ENCODE measurements at regions not wholly inside any gene's neighbourhood (a gene's known extent, or its start where the extent isn't known, plus 50 kb on each side); places are given as distances from the start of the nearest gene placed in this dataset.

DNA sequence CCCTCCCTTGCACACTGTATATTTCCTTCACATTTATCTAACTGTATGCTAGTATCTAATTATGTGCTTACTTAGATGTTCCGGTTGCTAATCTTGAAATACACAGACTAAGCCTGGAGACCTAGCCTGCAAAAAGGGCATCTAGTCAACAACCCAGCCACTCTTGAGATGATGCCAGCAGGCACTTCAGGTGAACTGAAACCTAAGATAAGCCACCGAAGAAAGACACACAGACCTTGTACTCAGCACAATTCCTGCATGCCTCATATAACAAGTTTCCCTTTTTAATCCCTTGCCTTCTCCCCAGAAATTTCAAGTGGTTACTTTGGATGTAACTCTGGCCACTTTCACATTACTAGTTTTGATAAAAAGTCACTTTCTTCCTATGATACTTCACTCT is 2506.6 kb downstream of the ARAP2 start:
- TF ChIP-seq, protein P1, sequence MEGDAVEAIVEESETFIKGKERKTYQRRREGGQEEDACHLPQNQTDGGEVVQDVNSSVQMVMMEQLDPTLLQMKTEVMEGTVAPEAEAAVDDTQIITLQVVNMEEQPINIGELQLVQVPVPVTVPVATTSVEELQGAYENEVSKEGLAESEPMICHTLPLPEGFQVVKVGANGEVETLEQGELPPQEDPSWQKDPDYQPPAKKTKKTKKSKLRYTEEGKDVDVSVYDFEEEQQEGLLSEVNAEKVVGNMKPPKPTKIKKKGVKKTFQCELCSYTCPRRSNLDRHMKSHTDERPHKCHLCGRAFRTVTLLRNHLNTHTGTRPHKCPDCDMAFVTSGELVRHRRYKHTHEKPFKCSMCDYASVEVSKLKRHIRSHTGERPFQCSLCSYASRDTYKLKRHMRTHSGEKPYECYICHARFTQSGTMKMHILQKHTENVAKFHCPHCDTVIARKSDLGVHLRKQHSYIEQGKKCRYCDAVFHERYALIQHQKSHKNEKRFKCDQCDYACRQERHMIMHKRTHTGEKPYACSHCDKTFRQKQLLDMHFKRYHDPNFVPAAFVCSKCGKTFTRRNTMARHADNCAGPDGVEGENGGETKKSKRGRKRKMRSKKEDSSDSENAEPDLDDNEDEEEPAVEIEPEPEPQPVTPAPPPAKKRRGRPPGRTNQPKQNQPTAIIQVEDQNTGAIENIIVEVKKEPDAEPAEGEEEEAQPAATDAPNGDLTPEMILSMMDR (conservative IDR thresholded peaks at IDR 0.05; ENCODE audit: low read depth, low read length): no peak
- TF ChIP-seq EZH2 (IDR thresholded peaks at IDR 0.05; ENCODE audit: borderline replicate concordance, low read depth, low read length, poor library complexity, severe bottlenecking): no peak
